Small intestine (tissue), 7 donors: ENCODE measurements at regions not wholly inside any gene's neighbourhood (a gene's known extent, or its start where the extent isn't known, plus 50 kb on each side); places are given as distances from the start of the nearest gene placed in this dataset.

Source experiments
- DNase-seq, 2 donors: peaks; one replicate each; pipeline versions ENCODE4 v3.0.0 to v3.0.0-alpha.2; 2013
- FAIRE-seq: peaks from 2 replicates; lab custom pipeline; 2012; peaks lifted over from hg19 to GRCh38; lab: Jason Lieb, UNC
- H3K27ac ChIP-seq, 3 donors: one replicate each; pipeline ENCODE4 v1.5.1; 2013; ENCODE audit warnings: low read length in 2 of 3, mild to moderate bottlenecking in 2 of 3, control low read depth in 1 of 3, inconsistent platforms in 1 of 3, low read depth in 1 of 3, moderate library complexity in 1 of 3
- H3K27me3 ChIP-seq, 3 donors: one replicate each; pipeline ENCODE4 v1.6.1; 2013; ENCODE audit warnings: low read length in 3 of 3, inconsistent platforms in 1 of 3; ENCODE audit not compliant: control insufficient read depth in 3 of 3, insufficient read depth in 3 of 3
- H3K36me3 ChIP-seq, 3 donors: one replicate each; pipeline ENCODE4 v1.6.1; 2013; ENCODE audit warnings: low read length in 3 of 3, inconsistent platforms in 1 of 3, low read depth in 1 of 3, mild to moderate bottlenecking in 1 of 3, moderate library complexity in 1 of 3; ENCODE audit not compliant: control insufficient read depth in 3 of 3, insufficient read depth in 2 of 3
- H3K4me1 ChIP-seq, 3 donors: one replicate each; pipeline ENCODE4 v1.6.1; 2013; ENCODE audit warnings: low read length in 2 of 3, inconsistent platforms in 1 of 3, low read depth in 1 of 3, mild to moderate bottlenecking in 1 of 3, moderate library complexity in 1 of 3; ENCODE audit not compliant: control insufficient read depth in 3 of 3, insufficient read depth in 2 of 3
- H3K4me3 ChIP-seq, 3 donors: one replicate each; pipeline ENCODE4 v1.5.1; 2013; ENCODE audit warnings: low read length in 3 of 3, control low read depth in 1 of 3, inconsistent platforms in 1 of 3, low read depth in 1 of 3, mild to moderate bottlenecking in 1 of 3, moderate library complexity in 1 of 3
- H3K9me3 ChIP-seq, 2 donors: one replicate each; pipeline ENCODE4 v1.6.1; 2013; ENCODE audit warnings: low read depth in 1 of 2, low read length in 1 of 2; ENCODE audit not compliant: control insufficient read depth in 2 of 2, insufficient read depth in 1 of 2
- WGBS, 3 donors: extraction: QIAGEN DNeasy Blood & Tissue Kit; methylation state at CpG; one replicate each; pipeline ENCODE4 v1.1.7; 2013; 5-methylcytosine and 5-hydroxymethylcytosine counted together
- donor health status: healthy with polysubstance abuse.
- donor health status: control.
- donor health status: control.
- donor health status: Bipolar disorder and iron deficiency.
- donor health status: healthy.

GRCh38 chr1:184825571-184825970 lies 70.9 kb upstream of the EDEM3 start:
- DNase-seq, result no peak
- peaks cover 0 to 3% (median 0%) of the 10 kb centered on the region in 3 donors for H3K4me1 ChIP-seq
- no peak for FAIRE-seq
- H3K27ac ChIP-seq, result no peak overlapping the region
- 56 to 74% (median 70%) methylated on average over 1 of the region's 1 CpG for WGBS, 3 donors
- no peaks in the 10 kb centered on the region for H3K27me3 ChIP-seq
- no peaks in the 10 kb centered on the region for H3K36me3 ChIP-seq
- no peaks in the 10 kb centered on the region for H3K9me3 ChIP-seq
- no peak overlapping the region for H3K4me3 ChIP-seq

- Histone ChIP-seq H3K4me1 (peaks cover 0 to 3% (median 0%) of the 10 kb centered on the region in 3 donors), H3K4me3 (no peak overlapping the region), H3K27ac (no peak overlapping the region), H3K9me3 (no peaks in the 10 kb centered on the region), H3K36me3 (no peaks in the 10 kb centered on the region), H3K27me3 (no peaks in the 10 kb centered on the region)
- WGBS, 3 donors, result 56 to 71% (median 56%) methylated on average over 3 of the region's 3 CpGs
- FAIRE-seq (no peak), DNase-seq (no peak)
Observed at GRCh38 chr1:184824691-184825323, 70.1 kb upstream of the EDEM3 start.

- FAIRE-seq (no peak), DNase-seq (peak in 1 of 2 donors; percentile 81)
- Histone ChIP-seq H3K36me3 (no peaks in the 10 kb centered on the region), H3K27me3 (no peaks in the 10 kb centered on the region), H3K9me3 (no peaks in the 10 kb centered on the region), H3K27ac (no peak overlapping the region), H3K4me1 (peaks cover 0 to 3% (median 0%) of the 10 kb centered on the region in 3 donors), H3K4me3 (no peak overlapping the region)
- WGBS, 3 donors, result 19 to 44% (median 32%) methylated on average over 4 of the region's 4 CpGs
Observed at GRCh38 chr1:184823080-184823479, 68.4 kb upstream of the EDEM3 start.

- Histone ChIP-seq H3K27ac (no peak overlapping the region), H3K9me3 (no peaks in the 10 kb centered on the region), H3K4me1 (peaks cover 0 to 3% (median 0%) of the 10 kb centered on the region in 3 donors), H3K36me3 (no peaks in the 10 kb centered on the region), H3K27me3 (no peaks in the 10 kb centered on the region), H3K4me3 (no peak overlapping the region)
- FAIRE-seq (no peak), DNase-seq (no peak)
- 65 to 89% (median 78%) methylated on average over 1 of the region's 1 CpG for WGBS, 3 donors
Observed at GRCh38 chr1:184822267-184822666, 67.6 kb upstream of the EDEM3 start.

GRCh38 chr1:184821658-184822057 lies 67.0 kb upstream of the EDEM3 start:
- H3K4me1 ChIP-seq, result peaks cover 0 to 3% (median 0%) of the 10 kb centered on the region in 3 donors
- H3K27me3 ChIP-seq, result no peaks in the 10 kb centered on the region
- no peak for DNase-seq
- no peak overlapping the region for H3K4me3 ChIP-seq
- H3K36me3 ChIP-seq, result no peaks in the 10 kb centered on the region
- no peaks in the 10 kb centered on the region for H3K9me3 ChIP-seq
- FAIRE-seq, result no peak
- no peak overlapping the region for H3K27ac ChIP-seq
- WGBS, 3 donors, result 95 to 96% (median 95%) methylated on average over 4 of the region's 4 CpGs

- no peaks in the 10 kb centered on the region for H3K9me3 ChIP-seq
- no peak for FAIRE-seq
- 79 to 91% (median 90%) methylated on average over 5 of the region's 5 CpGs for WGBS, 3 donors
- H3K4me3 ChIP-seq, result no peak overlapping the region
- H3K27me3 ChIP-seq, result no peaks in the 10 kb centered on the region
- peaks cover 0 to 3% (median 0%) of the 10 kb centered on the region in 3 donors for H3K4me1 ChIP-seq
- no peak for DNase-seq
- H3K36me3 ChIP-seq, result no peaks in the 10 kb centered on the region
- no peak overlapping the region for H3K27ac ChIP-seq
Observed at GRCh38 chr1:184820956-184821355, 66.3 kb upstream of the EDEM3 start.

- H3K4me3 ChIP-seq, result no peak overlapping the region
- no peaks in the 10 kb centered on the region for H3K27me3 ChIP-seq
- peaks cover 0 to 3% (median 0%) of the 10 kb centered on the region in 3 donors for H3K4me1 ChIP-seq
- H3K27ac ChIP-seq, result no peak overlapping the region
- WGBS, 3 donors, result 82 to 91% (median 87%) methylated on average over 7 of the region's 7 CpGs
- no peaks in the 10 kb centered on the region for H3K9me3 ChIP-seq
- H3K36me3 ChIP-seq, result no peaks in the 10 kb centered on the region
- FAIRE-seq, result no peak
- no peak for DNase-seq
Observed at GRCh38 chr1:184820218-184820750, 65.6 kb upstream of the EDEM3 start.

GRCh38 chr1:184818646-184819045 lies 64.0 kb upstream of the EDEM3 start:
- H3K4me1 ChIP-seq, result no peaks in the 10 kb centered on the region
- H3K4me3 ChIP-seq, result no peak overlapping the region
- DNase-seq (no peak), FAIRE-seq (no peak)
- no peaks in the 10 kb centered on the region for H3K27me3 ChIP-seq
- no peaks in the 10 kb centered on the region for H3K36me3 ChIP-seq
- no peaks in the 10 kb centered on the region for H3K9me3 ChIP-seq
- H3K27ac ChIP-seq, result no peak overlapping the region
- WGBS, 3 donors, result 96 to 99% (median 96%) methylated on average over 7 of the region's 7 CpGs
